ENCODE measurements at regions not wholly inside any gene's neighbourhood (a gene's known extent, or its start where the extent isn't known, plus 50 kb on each side); places are given as distances from the start of the nearest gene placed in this dataset.

- dilution Hi-C loops (cut with MboI; ENCODE audit: extremely low pct_ligation_motif_present, low sequenced_read_pairs) (no loop called here), intact Hi-C loops (cut with micrococcal nuclease) (no loop called here)
- H3K27me3 ChIP-seq (ENCODE audit: control insufficient read depth in 2 of 2, insufficient read depth in 2 of 2, low read length in 2 of 2), result no peaks in the 10 kb centered on the region
- CTCF ChIA-PET, result interaction anchor here (1.1 to 4.9 kb wide), 2 partner anchors 427 to 1652 kb away, joined by 4 to 47 read pairs; no protein-coding TSS in a partner anchor
- no peak for FAIRE-seq
- H2AFZ ChIP-seq (ENCODE audit: low read depth, low read length), result no peak overlapping the region
- H3K27ac ChIP-seq (ENCODE audit: insufficient read depth, low read depth, low read length), result no peak overlapping the region
- H3K9me3 ChIP-seq (replicated peaks; ENCODE audit: control insufficient read depth, insufficient read depth, low read length), result no peaks in the 10 kb centered on the region
- no peaks in the 10 kb centered on the region for H4K20me1 ChIP-seq (replicated peaks; ENCODE audit: control insufficient read depth, extremely low read depth, insufficient read depth, low read length)
- no peaks in the 10 kb centered on the region for H3K79me2 ChIP-seq (ENCODE audit: control insufficient read depth, insufficient read depth, low read length)
- DNase-seq (ENCODE audit: low read depth, low spot score), result no peak
- POLR2A ChIA-PET, result no interaction called here
- H3K4me3 ChIP-seq (replicated peaks in 1 of 3; ENCODE audit: insufficient read depth in 1 of 3, low read depth in 1 of 3, low read length in 3 of 3), result no peak overlapping the region
- no peak for TF ChIP-seq MYC (IDR thresholded peaks at IDR 0.05; ENCODE audit: low read depth, low read length)
- TF ChIP-seq JUN (IDR thresholded peaks at IDR 0.05; ENCODE audit: borderline replicate concordance, insufficient read depth, insufficient read length, low read depth), result no peak
- TF ChIP-seq FOS (IDR thresholded peaks at IDR 0.05; ENCODE audit: borderline replicate concordance, insufficient read depth, low read length), result no peak
- TF ChIP-seq POLR2AphosphoS5 (IDR thresholded peaks at IDR 0.05; ENCODE audit: insufficient read depth, low read depth, low read length), result no peak
- no peak for TF ChIP-seq EZH2 (IDR thresholded peaks at IDR 0.05; ENCODE audit: borderline replicate concordance, low read depth, low read length, severe bottlenecking)
- no peak for TF ChIP-seq GATA2 (IDR thresholded peaks at IDR 0.05; ENCODE audit: insufficient read depth, insufficient read length, low read depth, low read length)
- TF ChIP-seq, protein P1, sequence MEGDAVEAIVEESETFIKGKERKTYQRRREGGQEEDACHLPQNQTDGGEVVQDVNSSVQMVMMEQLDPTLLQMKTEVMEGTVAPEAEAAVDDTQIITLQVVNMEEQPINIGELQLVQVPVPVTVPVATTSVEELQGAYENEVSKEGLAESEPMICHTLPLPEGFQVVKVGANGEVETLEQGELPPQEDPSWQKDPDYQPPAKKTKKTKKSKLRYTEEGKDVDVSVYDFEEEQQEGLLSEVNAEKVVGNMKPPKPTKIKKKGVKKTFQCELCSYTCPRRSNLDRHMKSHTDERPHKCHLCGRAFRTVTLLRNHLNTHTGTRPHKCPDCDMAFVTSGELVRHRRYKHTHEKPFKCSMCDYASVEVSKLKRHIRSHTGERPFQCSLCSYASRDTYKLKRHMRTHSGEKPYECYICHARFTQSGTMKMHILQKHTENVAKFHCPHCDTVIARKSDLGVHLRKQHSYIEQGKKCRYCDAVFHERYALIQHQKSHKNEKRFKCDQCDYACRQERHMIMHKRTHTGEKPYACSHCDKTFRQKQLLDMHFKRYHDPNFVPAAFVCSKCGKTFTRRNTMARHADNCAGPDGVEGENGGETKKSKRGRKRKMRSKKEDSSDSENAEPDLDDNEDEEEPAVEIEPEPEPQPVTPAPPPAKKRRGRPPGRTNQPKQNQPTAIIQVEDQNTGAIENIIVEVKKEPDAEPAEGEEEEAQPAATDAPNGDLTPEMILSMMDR (IDR thresholded peaks at IDR 0.05; ENCODE audit: extremely low read depth in 1 of 2, insufficient read depth in 1 of 2, low read depth in 1 of 2, low read length in 2 of 2), result no peak
- TF ChIP-seq, protein P2, sequence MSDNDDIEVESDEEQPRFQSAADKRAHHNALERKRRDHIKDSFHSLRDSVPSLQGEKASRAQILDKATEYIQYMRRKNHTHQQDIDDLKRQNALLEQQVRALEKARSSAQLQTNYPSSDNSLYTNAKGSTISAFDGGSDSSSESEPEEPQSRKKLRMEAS (IDR thresholded peaks at IDR 0.05; ENCODE audit: insufficient read depth, insufficient read length), result no peak
- TF ChIP-seq POLR2A (IDR thresholded peaks at IDR 0.05; ENCODE audit: low read depth, low read length), result no peak
- H3K36me3 ChIP-seq (ENCODE audit: control insufficient read depth in 2 of 2, extremely low read depth in 1 of 2, insufficient read depth in 2 of 2, low read length in 2 of 2), result no peaks in the 10 kb centered on the region
- no TSS peak for BruUV-seq (replicated peaks)
- no peaks in the 10 kb centered on the region for H3K4me1 ChIP-seq (ENCODE audit: control insufficient read depth, extremely low read depth, insufficient read depth, low read length)
- no peak overlapping the region for H3K9ac ChIP-seq (replicated peaks; ENCODE audit: extremely low read depth, insufficient read depth, low read length)
- no peaks in the 10 kb centered on the region for H3K9me1 ChIP-seq (replicated peaks; ENCODE audit: control insufficient read depth, extremely low read depth, insufficient read depth, low read length)
- H3K4me2 ChIP-seq (ENCODE audit: insufficient read depth, low read length), result no peak overlapping the region
Measured at GRCh38 chr3:34256791-34257190, 458.4 kb downstream of the PDCD6IP start.

Data from endothelial cell of umbilical vein (primary cell).